GM19023 (cell line): ENCODE measurements at regions not wholly inside any gene's neighbourhood (a gene's known extent, or its start where the extent isn't known, plus 50 kb on each side); places are given as distances from the start of the nearest gene placed in this dataset.

Source experiments
- ATAC-seq: cut with Tn5 transposase; IDR thresholded peaks from one replicate; pipeline ENCODE4 v1.9.1; 2021; ENCODE audit warnings: mild to moderate bottlenecking, moderate library complexity; ENCODE audit not compliant: unreplicated experiment

DNA sequence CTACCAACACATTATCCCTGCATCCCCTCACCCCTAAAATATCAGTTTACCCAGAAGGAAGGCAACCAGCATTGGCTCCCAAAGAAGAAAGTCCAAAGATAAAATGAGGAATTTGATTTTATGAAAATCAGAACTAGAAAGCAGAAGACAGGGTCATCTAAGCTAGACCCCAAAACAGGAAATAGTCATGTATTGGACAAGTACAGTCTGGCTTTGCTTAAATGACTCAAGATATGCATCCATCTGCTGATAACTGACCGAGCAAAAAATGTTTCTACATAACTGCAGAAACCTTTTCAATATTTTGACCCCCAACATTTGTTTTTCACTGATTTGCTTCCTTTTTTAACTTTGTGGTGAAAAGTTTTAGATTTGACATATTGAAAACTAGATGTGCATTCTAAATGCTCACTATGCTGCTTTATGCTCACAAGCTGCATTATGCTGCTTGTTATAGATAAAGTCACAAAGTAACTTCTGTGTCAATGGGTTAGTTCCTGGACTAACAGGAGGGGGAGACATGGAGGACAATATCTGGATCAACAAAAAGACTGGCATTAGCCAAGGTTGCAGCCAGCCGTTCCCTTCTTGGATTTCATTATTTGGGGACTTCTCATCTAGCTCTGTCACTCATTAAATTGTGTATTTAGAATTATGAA lies 227.0 kb downstream of the INHBA start:
- no peak for ATAC-seq

DNA sequence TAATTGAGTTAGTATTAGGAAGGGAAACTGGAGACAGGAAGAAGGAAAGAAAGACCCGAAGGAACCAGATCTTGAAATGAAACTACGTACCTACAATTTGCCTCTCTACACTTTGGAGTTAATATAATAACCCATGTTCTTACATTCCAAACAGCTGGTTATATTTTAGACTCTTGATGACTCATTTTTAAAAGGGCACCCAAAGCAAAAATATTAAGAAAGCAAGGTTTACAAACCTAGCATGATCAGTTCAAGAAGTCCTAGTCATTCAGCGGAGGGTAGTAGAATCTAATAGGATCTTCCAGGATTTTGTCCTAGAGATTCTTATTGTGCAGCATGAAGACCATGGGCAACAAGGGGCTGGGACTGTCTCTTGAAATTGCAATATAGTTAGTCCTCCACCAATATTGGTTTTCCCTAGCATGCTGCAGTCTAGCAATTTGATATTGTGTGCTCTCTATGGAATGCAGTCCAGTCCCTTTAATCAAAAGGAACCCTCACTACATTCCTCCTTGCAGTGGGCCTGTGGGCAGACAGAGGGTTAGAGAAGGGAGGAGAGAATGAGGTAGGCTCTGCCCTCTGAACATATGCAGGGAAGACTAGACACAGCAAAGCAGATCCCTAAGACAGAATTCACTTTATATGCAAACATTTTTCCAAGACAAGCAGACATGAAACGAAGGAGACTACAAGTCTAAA lies 230.3 kb downstream of the INHBA start:
- ATAC-seq: no peak

DNA sequence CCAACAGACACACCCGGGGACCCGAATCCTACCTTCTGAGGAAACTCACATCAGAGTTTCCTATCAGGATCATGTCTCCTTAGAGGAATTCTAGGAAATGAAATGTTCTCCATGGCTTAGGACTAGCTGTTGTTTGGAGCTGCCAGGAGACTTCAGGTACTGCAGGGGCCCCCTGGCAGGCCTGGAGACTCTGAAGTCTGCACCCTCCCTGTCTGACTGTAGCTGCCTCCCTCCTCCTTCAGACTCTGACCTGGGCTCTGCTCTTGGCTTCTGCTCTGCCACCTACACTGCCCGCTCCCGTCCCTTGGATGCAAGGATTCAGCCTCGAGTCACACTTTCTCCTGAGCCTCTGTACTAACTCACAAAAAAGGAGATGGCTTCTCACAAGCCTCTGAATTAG lies 232.8 kb downstream of the INHBA start:
- no peak for ATAC-seq

DNA sequence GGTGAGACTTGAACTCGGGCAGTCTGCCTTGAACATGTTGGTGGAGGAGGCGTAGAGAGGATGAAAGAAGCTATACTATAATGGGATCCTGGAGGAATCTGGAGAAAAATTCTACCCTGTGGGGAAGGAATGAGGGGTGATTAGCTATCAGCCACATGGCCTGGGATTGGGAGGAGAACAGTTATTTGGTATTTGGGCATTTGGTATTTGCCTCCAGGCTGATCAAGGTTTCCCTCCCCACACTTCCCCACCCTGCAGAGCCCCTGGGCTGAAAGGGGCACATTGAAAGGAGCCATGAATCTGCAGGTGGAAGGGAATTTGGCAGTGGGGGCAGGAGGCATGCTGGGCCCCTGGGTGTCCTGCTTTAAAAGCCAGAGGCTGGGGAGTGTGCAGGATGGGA lies 235.3 kb downstream of the INHBA start:
- no peak for ATAC-seq

DNA sequence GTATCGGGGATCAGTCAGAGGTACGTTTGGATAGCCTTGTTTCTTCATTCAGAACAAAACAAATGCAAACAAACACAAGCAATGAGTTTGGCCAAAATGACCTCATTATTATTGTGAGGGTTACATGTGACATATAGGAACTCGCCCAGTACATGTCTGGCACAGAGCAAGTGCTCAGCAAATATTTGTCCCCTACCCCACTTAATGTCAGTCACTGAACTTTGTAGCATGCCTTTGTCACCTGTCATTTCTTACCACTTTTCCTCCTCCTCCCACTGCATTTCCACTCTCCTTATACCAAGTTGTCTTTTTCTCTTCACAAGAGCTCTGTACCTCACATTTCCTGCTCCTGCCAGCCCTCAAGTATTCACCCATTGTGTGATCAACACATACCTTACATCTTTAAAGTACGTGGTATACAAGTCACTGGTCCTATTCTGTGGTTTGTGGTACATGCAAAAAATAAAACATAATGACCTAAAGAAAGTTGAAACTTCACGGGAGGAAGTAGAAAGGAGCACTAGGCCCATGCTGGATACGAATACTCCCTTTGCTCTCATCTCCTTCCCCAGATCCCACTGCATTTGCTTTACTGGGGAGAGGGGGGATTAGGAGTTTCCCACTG lies 236.0 kb downstream of the INHBA start:
- ATAC-seq: no peak

DNA sequence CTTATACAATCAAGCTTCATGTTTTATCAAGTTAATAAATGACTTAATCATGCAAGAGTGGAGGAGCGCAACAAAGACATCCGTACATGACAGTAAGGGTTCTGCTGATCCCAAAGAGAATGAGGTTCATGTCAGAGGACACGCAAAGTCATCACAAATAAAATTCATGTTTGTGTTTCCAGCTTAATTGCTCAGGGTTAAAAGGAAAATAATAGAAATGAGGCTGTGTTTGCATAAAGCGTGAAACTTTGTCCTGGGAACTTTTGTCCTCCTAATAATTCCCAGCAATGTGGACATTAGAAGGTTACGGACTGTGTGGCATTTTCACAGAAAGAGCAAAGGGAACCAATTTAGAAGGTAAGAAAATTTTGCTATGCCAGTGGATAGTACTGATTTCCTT lies 237.3 kb downstream of the INHBA start:
- no peak for ATAC-seq

DNA sequence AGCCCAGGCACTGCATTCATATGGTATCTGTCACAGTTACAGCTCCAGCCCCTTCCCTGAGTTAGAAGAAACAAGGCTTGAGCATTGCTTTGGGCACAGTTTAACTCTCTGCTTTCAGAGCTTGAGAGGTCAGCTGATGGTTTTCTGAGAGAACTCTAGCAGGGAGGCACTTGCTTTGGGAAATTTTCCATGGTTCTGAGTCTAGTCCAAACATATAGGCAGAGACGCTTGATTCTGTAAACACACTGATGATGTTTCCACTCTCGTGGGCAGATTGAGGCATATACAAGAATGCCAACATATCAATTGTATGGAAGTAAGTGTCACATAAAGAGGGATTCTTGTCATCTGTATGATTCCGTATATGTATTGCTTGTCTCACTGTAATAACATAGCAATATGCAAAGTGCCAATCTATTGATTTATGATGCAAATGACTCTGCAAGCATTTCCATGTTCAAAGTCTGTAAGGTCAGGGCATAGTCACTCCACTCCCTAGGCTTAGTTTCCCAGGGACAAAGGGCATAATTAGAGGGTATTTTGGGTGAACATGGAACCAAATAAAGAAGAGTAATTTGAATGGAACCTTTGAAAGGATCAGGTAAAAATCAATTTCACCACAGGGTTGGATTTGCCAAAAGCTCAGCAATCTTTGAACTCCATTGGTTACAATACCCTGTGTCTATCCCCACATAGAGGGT lies 239.0 kb downstream of the INHBA start:
- no peak for ATAC-seq

DNA sequence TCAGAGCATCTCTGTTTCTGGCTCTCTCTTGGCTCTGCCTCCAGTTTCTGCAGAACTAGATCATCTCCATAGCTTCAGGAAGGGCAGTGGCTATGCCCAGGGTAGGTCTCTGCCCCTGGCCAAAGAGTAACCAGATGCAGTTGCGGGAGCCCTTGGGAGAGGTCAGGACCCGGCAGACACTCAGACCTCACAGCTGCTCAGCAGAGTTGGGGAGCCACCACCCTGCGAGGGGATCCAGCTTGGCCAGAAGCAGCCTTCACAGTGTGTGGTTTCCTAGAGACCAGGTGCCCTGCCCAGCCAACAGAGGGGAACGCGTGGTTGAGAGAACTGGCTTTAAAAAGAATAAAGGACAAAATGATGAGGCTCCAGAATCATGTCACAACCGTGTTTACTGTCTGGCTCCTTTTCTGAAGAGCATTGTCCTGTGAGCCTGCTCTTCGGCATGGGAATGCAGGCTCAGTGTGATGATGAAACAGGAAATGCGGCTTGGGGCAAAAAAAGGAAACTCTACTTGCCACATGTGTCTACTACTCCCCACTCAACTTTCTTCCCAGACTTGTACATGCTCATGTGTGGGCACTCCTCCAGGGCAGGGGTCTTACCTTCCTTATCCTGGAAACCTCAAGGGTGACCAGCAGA lies 243.1 kb downstream of the INHBA start:
- ATAC-seq: no peak

DNA sequence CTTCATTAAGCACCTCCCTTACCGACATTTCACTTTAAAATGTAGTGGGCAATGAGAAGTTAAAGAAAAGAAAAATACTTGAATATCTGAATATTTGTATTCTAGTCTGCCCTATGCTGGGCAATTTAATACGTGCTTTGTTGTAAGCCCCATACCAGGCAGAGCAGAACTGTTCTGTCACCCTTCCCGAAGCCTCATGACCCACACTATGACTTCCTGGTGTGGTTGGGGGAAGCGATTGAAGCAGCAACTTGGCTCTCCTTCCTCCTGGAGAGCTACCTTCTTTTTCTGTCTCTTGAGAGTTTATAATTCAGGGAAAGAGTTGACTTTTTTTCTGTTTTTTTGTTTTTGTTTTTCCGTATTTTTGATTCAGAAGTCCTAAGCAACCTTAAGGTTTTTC lies 243.7 kb downstream of the INHBA start:
- ATAC-seq: no peak

DNA sequence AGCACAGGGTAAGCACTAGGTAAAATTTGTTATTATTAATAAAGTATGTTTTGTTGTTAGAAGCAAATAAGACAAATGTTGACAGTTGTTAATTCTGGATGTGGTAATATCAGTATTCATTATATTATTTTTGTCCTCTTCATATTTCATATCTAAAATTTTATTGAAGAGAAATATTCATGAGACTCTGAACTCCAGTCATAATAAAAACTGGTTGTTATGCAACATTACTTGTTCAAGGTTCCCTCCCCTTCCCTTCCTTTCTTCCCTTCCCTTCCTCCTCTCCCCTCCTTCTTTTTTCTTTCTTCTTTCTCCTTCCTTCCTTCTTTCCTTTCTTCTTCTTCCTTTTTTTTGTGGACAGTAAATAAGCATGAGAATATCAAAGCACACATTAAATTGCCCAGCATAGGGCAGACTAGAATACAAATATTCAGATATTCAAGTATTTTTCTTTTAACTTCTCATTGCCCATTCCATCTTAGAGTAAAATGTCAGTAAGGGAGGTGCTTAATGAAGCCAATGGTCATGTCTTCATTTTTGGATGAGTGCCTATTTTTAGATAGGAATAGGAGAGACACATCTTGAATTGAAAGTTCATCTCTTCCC lies 245.0 kb downstream of the INHBA start:
- no peak for ATAC-seq

DNA sequence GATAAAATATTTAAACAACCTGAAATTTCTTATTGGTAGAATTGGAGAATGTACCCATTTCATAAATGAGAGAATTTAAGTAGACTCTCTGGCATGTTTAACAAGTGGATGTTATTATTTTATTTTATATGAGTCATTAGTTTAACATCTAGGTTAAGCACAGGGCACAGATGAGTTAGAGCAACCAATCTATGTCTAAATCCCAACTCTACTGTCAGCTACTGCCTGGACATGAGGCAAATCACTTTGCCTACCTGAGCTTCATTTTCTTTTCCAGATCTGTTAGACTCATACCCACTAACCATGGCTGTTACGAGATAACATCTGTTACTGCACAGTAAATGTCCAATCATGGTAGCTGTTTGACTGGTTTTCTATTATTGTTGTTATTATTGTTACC lies 251.1 kb downstream of the INHBA start:
- ATAC-seq: no peak

DNA sequence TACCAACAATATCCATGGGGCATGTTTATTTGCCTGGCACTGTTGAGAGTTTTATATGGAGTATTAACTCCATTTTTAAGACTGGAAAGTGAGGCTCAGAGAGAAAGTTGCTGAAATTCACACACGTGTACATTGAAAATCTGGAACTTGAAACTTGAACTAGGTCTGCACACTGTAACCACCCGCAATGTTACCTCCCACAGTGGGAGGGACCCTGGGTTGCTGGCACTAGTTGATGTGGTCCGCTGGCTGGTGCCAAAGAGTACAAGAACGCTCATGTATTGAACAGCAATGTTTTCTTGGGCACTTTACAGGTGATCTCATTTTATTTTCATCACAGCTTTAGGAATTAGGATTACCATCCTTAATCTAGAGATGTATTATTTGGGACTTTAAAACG lies 253.2 kb downstream of the INHBA start:
- ATAC-seq: no peak

DNA sequence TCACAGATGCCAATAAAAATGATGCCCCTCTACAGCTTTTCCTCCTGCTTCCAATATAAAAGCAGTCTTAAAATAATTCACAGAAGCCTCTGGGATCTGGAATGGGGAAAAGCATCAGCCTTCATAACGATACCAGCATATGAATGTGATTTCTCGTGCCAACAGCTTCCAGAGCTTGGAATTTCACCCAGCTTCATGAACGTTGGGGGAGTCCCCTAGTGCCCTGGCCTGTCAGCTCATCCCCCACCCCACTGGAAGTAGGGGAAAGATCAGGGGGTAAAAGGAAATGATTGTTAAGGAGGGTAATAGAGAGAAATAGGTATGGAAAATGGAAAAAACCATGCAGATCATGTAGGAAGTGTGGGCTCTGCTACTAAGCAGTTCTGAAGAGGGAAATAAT lies 253.6 kb downstream of the INHBA start:
- no peak for ATAC-seq

DNA sequence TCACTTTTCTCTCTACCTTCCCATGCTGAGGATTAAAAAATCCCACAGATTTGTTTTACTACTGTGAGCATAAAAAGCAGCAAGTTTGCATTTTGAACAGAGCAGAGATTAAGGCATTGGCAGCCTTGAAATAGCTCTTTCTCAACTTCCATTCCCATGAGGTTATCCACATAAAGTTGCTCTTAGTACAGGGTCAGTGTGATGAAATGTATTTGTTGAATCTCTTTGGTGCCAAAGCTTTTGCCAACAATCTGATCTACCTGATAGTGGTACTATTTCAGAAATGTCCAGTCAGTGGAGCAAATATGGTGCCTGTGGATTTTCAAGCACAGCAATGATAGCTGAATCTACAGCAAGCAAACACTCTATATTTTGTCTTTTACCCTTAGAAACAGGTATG lies 254.8 kb downstream of the INHBA start:
- ATAC-seq: no peak

DNA sequence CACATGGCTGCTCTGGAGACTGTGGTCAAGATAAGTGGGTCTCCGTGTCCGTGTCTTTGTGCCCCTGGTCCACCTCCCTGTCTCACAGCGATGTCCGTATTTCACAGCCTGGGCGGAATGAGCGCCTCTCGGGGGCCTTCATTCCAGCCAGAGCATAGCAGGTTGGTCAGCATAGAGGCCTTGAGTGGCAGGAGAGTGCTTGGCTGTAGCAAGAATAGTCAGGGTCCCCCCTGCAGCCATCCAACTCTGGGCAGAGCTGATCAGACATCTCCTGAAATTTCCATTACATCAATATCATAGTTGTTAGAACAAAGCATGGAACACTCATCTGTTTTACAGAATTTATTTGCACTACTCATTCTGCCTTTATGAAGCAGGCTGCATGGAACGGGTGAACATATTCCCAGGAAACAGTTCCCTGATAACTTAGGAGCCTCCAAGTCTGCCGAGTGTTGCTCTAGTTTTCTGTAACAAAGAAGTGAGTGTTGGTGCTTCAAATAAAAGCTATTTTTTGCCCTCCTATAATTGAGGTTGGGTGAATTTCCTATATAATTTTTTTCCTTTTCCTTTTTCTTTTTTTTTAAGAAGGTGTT lies 255.3 kb downstream of the INHBA start:
- ATAC-seq: no peak

DNA sequence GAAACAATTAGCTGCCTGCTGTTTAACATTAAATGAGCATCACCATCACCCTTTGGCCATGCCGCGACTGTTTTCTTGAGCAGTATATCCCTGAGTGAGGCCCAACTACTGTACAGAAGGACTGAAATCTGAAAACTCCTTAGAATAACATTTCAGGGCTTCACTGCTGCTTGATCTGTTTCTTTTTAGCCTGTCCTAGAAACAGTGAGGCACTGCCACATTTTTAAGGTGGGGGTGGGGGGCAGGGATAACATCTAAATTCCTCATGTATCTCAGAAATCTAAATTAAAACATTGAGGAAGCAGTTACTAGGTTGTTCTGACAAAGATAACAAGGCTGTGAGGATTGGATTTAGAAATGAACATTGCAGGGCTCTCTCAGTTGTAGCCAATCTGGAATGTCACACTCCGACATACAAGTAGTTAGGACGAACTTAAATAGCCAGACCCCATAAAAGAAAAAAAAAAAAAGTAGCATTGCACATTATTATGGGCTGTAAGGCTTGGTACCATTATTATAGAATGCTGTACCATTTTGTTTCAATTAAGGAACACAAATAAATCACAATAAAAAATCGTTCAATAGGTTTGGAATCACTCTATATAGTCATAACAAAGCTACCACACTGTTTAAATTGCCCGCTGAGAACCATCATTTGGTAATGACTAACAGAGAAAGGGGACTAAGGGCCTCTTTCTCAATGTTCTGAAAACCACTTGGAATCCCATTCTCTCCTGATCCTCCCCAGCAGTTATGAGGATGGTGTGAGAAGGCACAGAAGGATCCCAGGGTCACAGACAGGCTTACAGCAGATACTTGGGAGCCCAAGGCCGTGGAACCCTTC lies 256.1 kb downstream of the INHBA start:
- no peak for ATAC-seq

DNA sequence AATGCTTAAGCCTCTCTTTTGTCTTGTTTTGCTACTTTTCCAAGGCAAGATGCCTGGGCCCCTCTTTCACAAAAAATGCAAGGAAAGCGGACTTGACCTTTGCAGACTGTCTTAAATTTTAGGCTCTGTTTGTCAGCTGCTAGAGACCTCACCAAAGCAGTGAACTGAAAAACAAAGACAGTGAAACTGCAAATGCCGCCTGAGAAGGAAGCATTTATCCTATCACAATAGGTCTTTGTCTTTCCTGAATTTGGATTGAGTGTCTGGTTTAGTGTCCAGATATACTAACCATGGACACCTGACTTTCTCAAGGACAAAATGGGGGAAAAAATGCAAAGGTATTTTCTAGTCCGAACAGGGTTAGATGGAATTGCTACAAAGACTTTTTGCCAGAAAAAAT lies 256.9 kb downstream of the INHBA start:
- no peak for ATAC-seq

DNA sequence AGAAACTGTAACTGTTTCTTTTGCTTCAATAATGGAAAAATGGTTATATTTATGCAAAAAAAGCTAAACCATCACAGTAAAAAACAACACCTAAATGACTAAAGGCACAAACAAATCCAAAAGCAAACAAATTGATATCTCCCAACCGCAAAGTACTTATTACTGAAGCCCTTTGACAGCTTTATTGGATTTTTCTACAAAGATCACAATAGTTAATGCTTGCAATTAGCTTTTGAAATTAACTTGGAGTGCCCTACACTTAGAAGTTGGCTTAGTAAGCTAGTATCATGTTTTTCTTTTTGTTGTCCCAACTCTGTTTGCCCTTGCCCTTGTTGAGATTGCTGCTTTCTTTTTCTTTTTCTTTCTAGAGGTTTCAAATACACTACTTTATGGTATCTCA lies 257.5 kb downstream of the INHBA start:
- ATAC-seq: no peak

DNA sequence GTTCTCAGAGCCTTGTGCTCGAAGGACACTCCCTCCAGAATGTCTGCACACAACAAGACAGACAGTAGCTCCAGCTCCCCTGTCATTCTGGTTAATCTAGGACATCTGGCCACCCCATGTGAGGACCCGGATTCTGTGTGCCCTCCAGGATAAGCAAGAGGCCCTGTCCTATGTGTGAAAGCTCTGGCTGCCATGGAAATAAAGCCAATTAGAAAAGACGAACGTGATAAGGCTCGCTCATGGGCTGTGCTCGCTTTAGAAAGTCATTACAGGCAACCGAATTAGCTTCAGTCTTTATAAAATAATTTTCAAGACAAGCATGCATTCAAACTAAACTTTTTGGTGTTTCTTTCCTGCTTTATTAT lies 263.4 kb downstream of the INHBA start:
- ATAC-seq: no peak
